Esophagus (tissue), 2 donors: ENCODE measurements at regions not wholly inside any gene's neighbourhood (a gene's known extent, or its start where the extent isn't known, plus 50 kb on each side); places are given as distances from the start of the nearest gene placed in this dataset.
"Not testable (repeated sequence)": the region's sequence is repeated elsewhere in the genome, so short reads cannot be mapped to it uniquely, and the experiment has no call there.

Experiments
- H3K27ac ChIP-seq, 2 donors: one replicate each; pipeline ENCODE4 v1.5.1; 2013; ENCODE audit warnings: low read depth in 2 of 2, mild to moderate bottlenecking in 2 of 2, inconsistent platforms in 1 of 2, low read length in 1 of 2, moderate library complexity in 1 of 2
- H3K27me3 ChIP-seq, 2 donors: one replicate each; pipeline ENCODE4 v1.6.1; 2013; ENCODE audit warnings: low read length in 2 of 2, control low read depth in 1 of 2, mild to moderate bottlenecking in 1 of 2; ENCODE audit not compliant: insufficient read depth in 2 of 2, control insufficient read depth in 1 of 2
- H3K36me3 ChIP-seq, 2 donors: one replicate each; pipeline ENCODE4 v1.6.1; 2013; ENCODE audit warnings: low read length in 1 of 2; ENCODE audit not compliant: control insufficient read depth in 2 of 2, insufficient read depth in 2 of 2
- H3K4me1 ChIP-seq, 2 donors: one replicate each; pipeline ENCODE4 v1.6.1; 2013; ENCODE audit warnings: low read length in 1 of 2; ENCODE audit not compliant: control insufficient read depth in 2 of 2, insufficient read depth in 2 of 2
- H3K4me3 ChIP-seq, 2 donors: one replicate each; pipeline ENCODE4 v1.5.1; 2013; ENCODE audit warnings: low read length in 2 of 2, mild to moderate bottlenecking in 2 of 2, low read depth in 1 of 2, moderate library complexity in 1 of 2
- H3K9me3 ChIP-seq, 2 donors: one replicate each; pipeline ENCODE4 v1.6.1; 2013; ENCODE audit warnings: mild to moderate bottlenecking in 2 of 2, low read depth in 1 of 2, low read length in 1 of 2, moderate library complexity in 1 of 2; ENCODE audit not compliant: control insufficient read depth in 2 of 2, insufficient read depth in 1 of 2
- WGBS, 2 donors: extraction: QIAGEN DNeasy Blood & Tissue Kit; methylation state at CpG; one replicate each; pipeline ENCODE4 v1.1.7; 2013; 5-methylcytosine and 5-hydroxymethylcytosine counted together
- donor health status: healthy with polysubstance abuse.
- donor health status: Bipolar disorder and iron deficiency.

- Histone ChIP-seq H3K4me1 (peaks cover 0 to 2% of the 10 kb centered on the region in 2 donors), H3K4me3 (no peak overlapping the region), H3K36me3 (no peaks in the 10 kb centered on the region), H3K27ac (no peak overlapping the region), H3K27me3 (no peaks in the 10 kb centered on the region), H3K9me3 (no peaks in the 10 kb centered on the region)
Observed at GRCh38 chr16:66091471-66091891, 275.0 kb upstream of the CDH5 start.

GRCh38 chr16:66088681-66089080 is 277.8 kb upstream of the CDH5 start:
- H3K9me3 ChIP-seq: no peaks in the 10 kb centered on the region
- H3K4me3 ChIP-seq: no peak overlapping the region
- H3K4me1 ChIP-seq: peaks cover 0 to 2% of the 10 kb centered on the region in 2 donors
- H3K27ac ChIP-seq: no peak overlapping the region
- no peaks in the 10 kb centered on the region for H3K27me3 ChIP-seq
- no peaks in the 10 kb centered on the region for H3K36me3 ChIP-seq
- 80 to 82% methylated on average over 6 of the region's 6 CpGs for WGBS, 2 donors

GRCh38 chr16:66087308-66087707 is 279.2 kb upstream of the CDH5 start:
- no peak overlapping the region for H3K4me3 ChIP-seq
- no peak overlapping the region for H3K27ac ChIP-seq
- no peaks in the 10 kb centered on the region for H3K27me3 ChIP-seq
- H3K4me1 ChIP-seq: peaks cover 0 to 2% of the 10 kb centered on the region in 2 donors
- no peaks in the 10 kb centered on the region for H3K36me3 ChIP-seq
- no peaks in the 10 kb centered on the region for H3K9me3 ChIP-seq

GRCh38 chr16:66085651-66086050 is 280.8 kb upstream of the CDH5 start:
- H3K9me3 ChIP-seq: no peaks in the 10 kb centered on the region
- H3K36me3 ChIP-seq: no peaks in the 10 kb centered on the region
- no peak overlapping the region for H3K27ac ChIP-seq
- H3K4me3 ChIP-seq: no peak overlapping the region
- WGBS, 2 donors: 74 to 76% methylated on average over 5 of the region's 5 CpGs
- no peaks in the 10 kb centered on the region for H3K27me3 ChIP-seq
- no peaks in the 10 kb centered on the region for H3K4me1 ChIP-seq

- H3K4me1 ChIP-seq, H3K36me3 ChIP-seq, H3K9me3 ChIP-seq, H3K4me3 ChIP-seq, H3K27ac ChIP-seq, H3K27me3 ChIP-seq: not testable (repeated sequence)
- WGBS, 2 donors: 86 to 96% methylated on average over 2 of the region's 2 CpGs
Observed at GRCh38 chr16:66084731-66085130, 281.8 kb upstream of the CDH5 start.

GRCh38 chr16:66084306-66084705 is 282.2 kb upstream of the CDH5 start:
- Histone ChIP-seq H3K4me3 (no peak overlapping the region), H3K9me3 (no peaks in the 10 kb centered on the region), H3K27me3 (no peaks in the 10 kb centered on the region), H3K27ac (no peak overlapping the region), H3K4me1 (no peaks in the 10 kb centered on the region), H3K36me3 (no peaks in the 10 kb centered on the region)
- WGBS, 2 donors: 34 to 36% methylated on average over 1 of the region's 1 CpG

- no peaks in the 10 kb centered on the region for H3K27me3 ChIP-seq
- H3K4me1 ChIP-seq: no peaks in the 10 kb centered on the region
- H3K36me3 ChIP-seq: no peaks in the 10 kb centered on the region
- no peak overlapping the region for H3K4me3 ChIP-seq
- H3K27ac ChIP-seq: no peak overlapping the region
- H3K9me3 ChIP-seq: no peaks in the 10 kb centered on the region
- 92 to 95% methylated on average over 1 of the region's 1 CpG for WGBS, 2 donors
Observed at GRCh38 chr16:66083171-66083570, 283.3 kb upstream of the CDH5 start.

- WGBS, 2 donors: 43 to 56% methylated on average over 2 of the region's 2 CpGs
- H3K36me3 ChIP-seq: no peaks in the 10 kb centered on the region
Observed at GRCh38 chr16:66082424-66082823, 284.1 kb upstream of the CDH5 start.

GRCh38 chr16:66081775-66082366 is 284.6 kb upstream of the CDH5 start:
- Histone ChIP-seq H3K9me3 (no peaks in the 10 kb centered on the region), H3K36me3 (no peaks in the 10 kb centered on the region), H3K4me3 (no peak overlapping the region), H3K27ac (no peak overlapping the region), H3K27me3 (no peaks in the 10 kb centered on the region), H3K4me1 (no peaks in the 10 kb centered on the region)
- WGBS, 2 donors: 41 to 49% methylated on average over 5 of the region's 5 CpGs

More at GRCh38 chr16:66082424-66082823, 284.1 kb upstream of the CDH5 start:
- H3K9me3 ChIP-seq: no peaks in the 10 kb centered on the region
- no peaks in the 10 kb centered on the region for H3K4me1 ChIP-seq
- no peak overlapping the region for H3K27ac ChIP-seq
- H3K4me3 ChIP-seq: no peak overlapping the region
- H3K27me3 ChIP-seq: no peaks in the 10 kb centered on the region

GRCh38 chr16:66079671-66080334 is 286.7 kb upstream of the CDH5 start:
- no peaks in the 10 kb centered on the region for H3K36me3 ChIP-seq
- no peaks in the 10 kb centered on the region for H3K4me1 ChIP-seq
- 66 to 69% methylated on average over 5 of the region's 5 CpGs for WGBS, 2 donors
- H3K27me3 ChIP-seq: no peaks in the 10 kb centered on the region
- H3K27ac ChIP-seq: no peak overlapping the region
- H3K9me3 ChIP-seq: no peaks in the 10 kb centered on the region
- H3K4me3 ChIP-seq: no peak overlapping the region
